GM19452 (cell line): ENCODE measurements at regions not wholly inside any gene's neighbourhood (a gene's known extent, or its start where the extent isn't known, plus 50 kb on each side); places are given as distances from the start of the nearest gene placed in this dataset.

Experiments
- ATAC-seq: cut with Tn5 transposase; IDR thresholded peaks from one replicate; pipeline ENCODE4 v1.9.1; 2021; ENCODE audit not compliant: unreplicated experiment

DNA sequence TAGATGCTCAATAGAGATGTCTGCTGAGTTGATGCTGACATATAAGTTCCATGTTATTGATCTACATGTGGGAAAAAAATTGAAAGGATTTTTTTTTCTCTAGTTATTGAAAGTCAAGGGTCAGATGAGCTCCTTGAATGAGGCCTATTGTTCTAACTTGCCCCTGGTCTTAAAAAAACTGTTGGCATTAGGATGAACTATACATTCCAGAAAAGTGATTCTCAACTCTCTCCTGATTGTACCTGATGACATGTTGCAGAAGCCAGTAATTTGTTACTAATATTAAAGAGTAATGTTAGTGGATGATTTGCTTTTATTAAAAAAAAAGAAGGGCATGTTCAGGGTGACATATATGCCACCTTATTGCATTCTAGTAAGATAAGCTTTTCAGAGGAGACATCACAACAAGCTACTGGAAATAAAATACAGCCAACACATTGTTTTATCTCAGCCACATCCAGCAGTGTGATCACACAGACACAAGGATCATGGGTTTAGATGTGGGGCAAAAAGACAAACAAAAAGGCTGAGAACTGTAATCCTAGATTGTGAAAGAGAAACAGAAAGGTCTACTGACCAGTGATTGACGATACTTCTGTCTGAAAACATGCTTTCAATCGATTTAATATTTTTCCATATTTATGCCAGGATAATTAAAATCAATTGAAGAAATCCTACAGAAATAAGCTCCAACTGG is 1314.1 kb upstream of the C9orf72 start:
- ATAC-seq: no peak

DNA sequence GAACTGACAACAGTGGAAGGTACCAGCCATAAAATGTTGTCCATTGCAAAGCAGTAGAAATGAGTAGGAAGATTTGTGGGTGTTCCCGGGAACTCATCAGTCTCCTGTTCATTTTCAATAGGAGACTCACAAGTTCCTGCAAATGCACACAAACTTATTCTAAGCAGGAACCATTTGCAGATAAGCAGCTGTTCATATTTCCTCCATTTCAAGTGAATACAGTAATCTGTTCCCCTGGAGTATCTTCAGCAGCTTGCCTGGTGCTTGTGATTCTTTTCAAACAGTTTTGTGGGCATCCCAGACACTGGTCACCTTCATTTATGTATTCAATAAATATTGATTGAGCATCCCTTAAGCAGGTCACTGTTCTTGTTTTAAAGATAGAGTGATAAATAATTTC is 1315.5 kb upstream of the C9orf72 start:
- no peak for ATAC-seq

- no peak for ATAC-seq
These were observed 1319.3 kb upstream of the C9orf72 start for GRCh38 chr9:28892538-28892937.

GRCh38 chr9:28899267-28899666 is 1326.0 kb upstream of the C9orf72 start:
- ATAC-seq: no peak

- no peak for ATAC-seq
These were observed 1326.6 kb upstream of the C9orf72 start for GRCh38 chr9:28899926-28900325.

DNA sequence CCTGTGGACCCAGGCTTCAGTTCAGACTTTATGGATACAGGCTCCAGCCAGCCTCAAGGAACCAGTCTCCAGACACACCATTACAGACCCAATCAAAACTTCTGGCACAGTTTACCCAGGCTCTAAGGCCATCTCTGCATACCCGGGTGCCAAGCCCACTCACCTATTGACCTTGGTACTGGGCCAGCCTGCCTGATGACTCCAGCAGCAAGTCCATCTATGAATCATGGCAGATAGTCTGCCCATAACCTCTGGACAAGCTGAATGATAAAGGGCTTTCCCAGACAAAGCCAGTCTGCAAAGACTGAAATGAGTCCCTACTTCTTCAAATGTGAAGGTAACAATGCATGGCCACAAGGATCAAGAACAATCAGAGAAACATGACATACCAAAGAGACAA is 1327.1 kb upstream of the C9orf72 start:
- ATAC-seq: no peak

- no peak for ATAC-seq
These were observed 1336.2 kb upstream of the C9orf72 start for GRCh38 chr9:28909526-28909925.

- no peak for ATAC-seq
These were observed 1339.3 kb upstream of the C9orf72 start for GRCh38 chr9:28912621-28913020.

- no peak for ATAC-seq
These were observed 1342.1 kb upstream of the C9orf72 start for GRCh38 chr9:28915202-28915930.

DNA sequence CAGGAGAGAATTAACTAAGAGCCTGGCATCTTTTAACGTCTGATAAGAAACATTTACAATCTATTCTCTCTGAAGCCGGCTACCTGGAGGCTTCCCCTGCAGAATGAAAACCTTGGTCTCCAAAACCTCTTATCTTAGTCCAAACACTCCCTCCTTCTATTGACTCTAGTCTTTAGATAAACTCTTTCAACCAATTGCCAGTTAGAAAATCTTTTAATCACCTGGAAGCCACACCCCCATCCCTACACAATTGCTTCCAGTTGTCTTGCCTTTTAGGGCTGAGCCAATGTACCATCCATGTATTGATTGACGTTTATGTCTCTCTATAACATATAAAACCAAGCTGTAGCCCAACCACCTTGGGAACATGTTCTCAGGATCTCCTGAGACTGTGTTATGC is 1343.1 kb upstream of the C9orf72 start:
- no peak for ATAC-seq

GRCh38 chr9:28921857-28922500 is 1348.7 kb upstream of the C9orf72 start:
- no peak for ATAC-seq

DNA sequence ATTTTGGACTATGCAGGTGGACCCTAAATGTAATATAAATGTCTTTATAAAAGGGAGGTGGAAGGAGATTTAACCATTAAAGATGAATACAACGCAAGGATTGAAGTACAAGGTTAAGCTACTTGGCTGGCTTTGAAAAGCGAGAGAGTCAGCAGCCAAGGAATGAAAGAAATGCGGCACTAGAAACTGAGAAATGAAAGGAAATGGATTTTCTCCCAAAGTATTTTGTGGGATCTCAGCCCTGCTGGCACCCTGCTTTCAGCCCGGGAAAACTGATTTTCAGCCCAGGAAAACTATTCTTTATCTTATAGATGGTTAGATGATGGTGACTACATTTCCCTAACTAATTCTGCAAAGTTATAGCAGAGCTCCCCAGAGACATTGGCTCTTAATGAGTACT is 1349.6 kb upstream of the C9orf72 start:
- ATAC-seq: no peak

GRCh38 chr9:28923351-28923750 is 1350.1 kb upstream of the C9orf72 start:
- ATAC-seq: no peak

DNA sequence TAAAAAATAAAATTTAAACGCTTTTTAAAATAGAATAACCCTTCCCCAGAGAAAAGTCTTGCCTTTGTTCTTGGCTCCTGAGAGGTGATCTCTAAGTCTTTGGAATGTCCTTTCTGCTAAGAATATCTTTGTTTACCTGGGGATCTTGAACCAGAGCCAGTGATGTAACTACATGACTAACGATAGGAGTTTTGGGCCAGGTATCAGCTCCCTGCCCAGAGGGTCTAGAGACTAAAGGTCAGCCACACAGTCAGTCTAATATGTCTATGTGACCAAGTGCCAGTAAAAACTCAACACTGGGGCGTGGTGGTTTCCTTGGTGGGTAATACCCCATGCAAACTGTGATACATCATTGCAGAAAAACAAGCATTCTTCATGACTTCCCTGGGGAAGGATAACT is 1351.9 kb upstream of the C9orf72 start:
- no peak for ATAC-seq

GRCh38 chr9:28926306-28926705 is 1353.0 kb upstream of the C9orf72 start:
- no peak for ATAC-seq

- ATAC-seq: no peak
These were observed 1354.4 kb upstream of the C9orf72 start for GRCh38 chr9:28927691-28928090.

- ATAC-seq: no peak
These were observed 1356.2 kb upstream of the C9orf72 start for GRCh38 chr9:28929433-28929832.

DNA sequence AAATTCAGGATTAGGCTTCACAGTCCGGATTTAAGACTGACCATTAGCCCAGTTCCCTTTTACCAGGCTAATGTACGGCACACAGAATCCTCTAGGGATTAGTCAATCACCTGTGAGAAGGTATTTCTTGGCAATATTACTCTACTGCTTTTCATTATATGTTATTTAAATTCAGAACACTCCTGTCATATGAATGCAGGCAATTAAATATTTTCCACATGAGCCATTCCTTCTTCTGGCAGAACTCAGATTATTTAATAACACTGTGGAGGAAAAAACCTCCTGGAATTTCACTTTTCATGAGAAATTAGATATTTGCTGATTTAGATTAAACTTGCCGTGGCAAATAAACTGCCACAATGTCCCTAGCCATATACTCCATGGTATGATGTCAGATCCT is 1357.5 kb upstream of the C9orf72 start:
- no peak for ATAC-seq

DNA sequence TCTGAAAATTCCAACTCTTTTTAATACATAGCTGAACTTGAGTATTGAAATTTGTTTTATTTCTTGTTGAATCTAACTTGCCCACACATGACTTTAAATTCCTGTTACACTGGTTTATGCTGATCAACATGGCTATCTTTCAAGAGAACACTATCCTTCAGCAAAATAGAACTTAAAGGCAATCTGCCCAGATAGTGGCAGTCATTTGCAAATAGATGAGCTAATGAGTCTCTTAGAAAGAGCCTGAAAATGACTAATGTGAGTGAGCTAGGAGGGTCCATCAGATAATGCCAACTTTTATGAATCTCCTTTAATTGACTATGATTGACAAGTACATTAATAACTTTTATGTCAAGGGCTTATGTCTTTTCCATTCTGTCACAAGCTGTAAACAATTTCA is 1360.8 kb upstream of the C9orf72 start:
- ATAC-seq: no peak

DNA sequence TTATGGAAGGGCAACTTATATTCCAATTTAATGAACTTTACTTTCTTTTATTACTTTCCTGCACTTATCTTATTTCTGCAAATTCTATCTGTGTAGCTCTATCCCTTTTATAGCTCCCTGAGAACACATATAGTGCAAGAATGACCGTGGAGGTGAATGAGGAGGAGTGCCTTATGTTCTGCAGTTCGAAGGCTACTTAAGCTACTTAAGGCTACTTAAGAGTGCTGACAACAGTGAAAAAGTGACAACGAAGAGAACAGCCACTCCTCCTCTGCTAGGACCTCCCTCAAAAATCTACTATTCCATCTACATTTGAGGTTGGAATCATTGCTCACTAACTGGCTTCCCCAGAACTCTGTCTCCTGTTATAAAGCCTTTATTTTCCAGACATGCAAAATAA is 1365.7 kb upstream of the C9orf72 start:
- ATAC-seq: no peak

GRCh38 chr9:28941856-28942255 is 1368.6 kb upstream of the C9orf72 start:
- no peak for ATAC-seq

DNA sequence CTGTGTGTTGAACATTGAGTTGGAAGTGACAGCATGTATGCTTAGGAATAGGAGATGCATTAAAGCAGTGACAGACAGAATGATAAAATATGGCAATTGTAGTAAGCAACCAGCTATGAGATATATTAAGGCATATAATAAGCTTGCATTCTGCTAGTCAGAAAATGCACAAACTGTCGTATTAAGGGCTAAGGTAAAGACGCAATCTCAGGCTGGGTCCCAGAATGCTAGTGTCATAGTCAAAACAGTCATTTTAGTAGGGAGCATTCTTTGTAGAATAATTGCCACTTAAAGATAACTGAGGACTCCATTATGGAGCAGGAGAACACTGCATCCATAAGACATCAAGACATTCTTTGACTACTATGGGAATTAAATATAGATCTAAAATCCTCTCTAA is 1369.7 kb upstream of the C9orf72 start:
- no peak for ATAC-seq
